HTR-8/SVneo (cell line): ENCODE measurements at regions not wholly inside any gene's neighbourhood (a gene's known extent, or its start where the extent isn't known, plus 50 kb on each side); places are given as distances from the start of the nearest gene placed in this dataset.

Experiments
- DNase-seq: peaks from one replicate; pipeline ENCODE4 v3.0.0; 2011; ENCODE audit warnings: low spot score, mixed read lengths; ENCODE audit not compliant: insufficient read length
- FAIRE-seq: peaks from 2 replicates; lab custom pipeline; 2011; peaks lifted over from hg19 to GRCh38; lab: Jason Lieb, UNC

GRCh38 chr21:26747216-26747615 lies 98.0 kb downstream of the ADAMTS1 start:
- FAIRE-seq (no peak), DNase-seq (no peak)

- FAIRE-seq (no peak), DNase-seq (no peak)
Observed at GRCh38 chr21:26743524-26743923, 101.7 kb downstream of the ADAMTS1 start.

- no peak for DNase-seq
- no peak for FAIRE-seq
Observed at GRCh38 chr21:26739189-26739588, 106.0 kb downstream of the ADAMTS1 start.

- FAIRE-seq (no peak), DNase-seq (no peak)
Observed at GRCh38 chr21:26736449-26736848, 108.8 kb downstream of the ADAMTS1 start.

GRCh38 chr21:26732432-26733221 lies 112.6 kb downstream of the ADAMTS1 start:
- DNase-seq = peak; percentile 34
- FAIRE-seq = no peak

GRCh38 chr21:26719750-26720149 lies 125.5 kb downstream of the ADAMTS1 start:
- DNase-seq (no peak), FAIRE-seq (no peak)

- no peak for FAIRE-seq
- DNase-seq = peak; percentile 9
Observed at GRCh38 chr21:26717146-26717739, 128.0 kb downstream of the ADAMTS1 start.

GRCh38 chr21:26715878-26716506 lies 129.2 kb downstream of the ADAMTS1 start:
- peak; percentile 65 for DNase-seq
- FAIRE-seq = no peak

GRCh38 chr21:26715116-26715515 lies 130.1 kb downstream of the ADAMTS1 start:
- DNase-seq (no peak), FAIRE-seq (no peak)

- no peak for FAIRE-seq
- DNase-seq = no peak
Observed at GRCh38 chr21:26710155-26710554, 135.1 kb downstream of the ADAMTS1 start.

- DNase-seq = no peak
- no peak for FAIRE-seq
Observed at GRCh38 chr21:26709090-26709489, 136.0 kb upstream of the CYYR1 start.

GRCh38 chr21:26708223-26708800 lies 135.2 kb upstream of the CYYR1 start:
- FAIRE-seq = no peak

GRCh38 chr21:26707246-26707645 lies 134.2 kb upstream of the CYYR1 start:
- DNase-seq (no peak), FAIRE-seq (no peak)

More at GRCh38 chr21:26708223-26708800, 135.2 kb upstream of the CYYR1 start:
- no peak for DNase-seq

- FAIRE-seq (no peak), DNase-seq (no peak)
Observed at GRCh38 chr21:26698416-26698815, 125.3 kb upstream of the CYYR1 start.

- no peak for FAIRE-seq
- DNase-seq = no peak
Observed at GRCh38 chr21:26691416-26691815, 118.3 kb upstream of the CYYR1 start.

GRCh38 chr21:26686705-26687104 lies 113.6 kb upstream of the CYYR1 start:
- FAIRE-seq = no peak
- no peak for DNase-seq

GRCh38 chr21:26686278-26686677 lies 113.2 kb upstream of the CYYR1 start:
- FAIRE-seq = no peak
- DNase-seq = peak; percentile 26

GRCh38 chr21:26684889-26685288 lies 111.8 kb upstream of the CYYR1 start:
- FAIRE-seq = peak; percentile 20
- no peak for DNase-seq

- DNase-seq = no peak
- FAIRE-seq = no peak
Observed at GRCh38 chr21:26683996-26684395, 110.9 kb upstream of the CYYR1 start.

- no peak for DNase-seq
- no peak for FAIRE-seq
Observed at GRCh38 chr21:26679284-26679683, 106.2 kb upstream of the CYYR1 start.

GRCh38 chr21:26674323-26674722 lies 101.2 kb upstream of the CYYR1 start:
- FAIRE-seq (no peak), DNase-seq (no peak)
